ENCODE measurements at regions not wholly inside any gene's neighbourhood (a gene's known extent, or its start where the extent isn't known, plus 50 kb on each side); places are given as distances from the start of the nearest gene placed in this dataset.

GRCh38 chr7:92994901-92995300, 122.9 kb downstream of the SAMD9 start:
- no peaks in the 10 kb centered on the region for H3K9me3 ChIP-seq (ENCODE audit: control insufficient read depth, insufficient read depth, low read length)
- no peaks in the 10 kb centered on the region for H3K27me3 ChIP-seq (ENCODE audit: control insufficient read depth, insufficient read depth, low read length)
- H3K4me3 ChIP-seq (ENCODE audit: low read depth, low read length), result no peak overlapping the region
- H3K27ac ChIP-seq (ENCODE audit: low read depth, low read length), result no peak overlapping the region
- H3K9ac ChIP-seq (ENCODE audit: low read depth, low read length), result no peak overlapping the region
- peaks cover 15% of the 10 kb centered on the region for H3K4me1 ChIP-seq (ENCODE audit: control insufficient read depth, insufficient read depth, low read length)
- no peaks in the 10 kb centered on the region for H3K36me3 ChIP-seq (ENCODE audit: control insufficient read depth, insufficient read depth, low read length)

- no peak overlapping the region for H3K9ac ChIP-seq (ENCODE audit: low read depth, low read length)
- peaks cover 15% of the 10 kb centered on the region for H3K4me1 ChIP-seq (ENCODE audit: control insufficient read depth, insufficient read depth, low read length)
- no peak overlapping the region for H3K27ac ChIP-seq (ENCODE audit: low read depth, low read length)
- no peaks in the 10 kb centered on the region for H3K9me3 ChIP-seq (ENCODE audit: control insufficient read depth, insufficient read depth, low read length)
- H3K27me3 ChIP-seq (ENCODE audit: control insufficient read depth, insufficient read depth, low read length), result no peaks in the 10 kb centered on the region
- no peaks in the 10 kb centered on the region for H3K36me3 ChIP-seq (ENCODE audit: control insufficient read depth, insufficient read depth, low read length)
- no peak overlapping the region for H3K4me3 ChIP-seq (ENCODE audit: low read depth, low read length)
These were observed 124.8 kb downstream of the SAMD9 start for GRCh38 chr7:92992932-92993331.

GRCh38 chr7:92992483-92992882, 125.3 kb downstream of the SAMD9 start:
- Histone ChIP-seq H3K4me1 (ENCODE audit: control insufficient read depth, insufficient read depth, low read length) (peaks cover 15% of the 10 kb centered on the region), H3K36me3 (ENCODE audit: control insufficient read depth, insufficient read depth, low read length) (no peaks in the 10 kb centered on the region), H3K27me3 (ENCODE audit: control insufficient read depth, insufficient read depth, low read length) (no peaks in the 10 kb centered on the region), H3K4me3 (ENCODE audit: low read depth, low read length) (no peak overlapping the region), H3K9ac (ENCODE audit: low read depth, low read length) (no peak overlapping the region), H3K9me3 (ENCODE audit: control insufficient read depth, insufficient read depth, low read length) (no peaks in the 10 kb centered on the region), H3K27ac (ENCODE audit: low read depth, low read length) (no peak overlapping the region)

- Histone ChIP-seq H3K27me3 (ENCODE audit: control insufficient read depth, insufficient read depth, low read length) (no peaks in the 10 kb centered on the region), H3K9me3 (ENCODE audit: control insufficient read depth, insufficient read depth, low read length) (no peaks in the 10 kb centered on the region), H3K36me3 (ENCODE audit: control insufficient read depth, insufficient read depth, low read length) (no peaks in the 10 kb centered on the region), H3K4me3 (ENCODE audit: low read depth, low read length) (no peak overlapping the region), H3K9ac (ENCODE audit: low read depth, low read length) (no peak overlapping the region), H3K27ac (ENCODE audit: low read depth, low read length) (no peak overlapping the region), H3K4me1 (ENCODE audit: control insufficient read depth, insufficient read depth, low read length) (peaks cover 15% of the 10 kb centered on the region)
These were observed 126.6 kb downstream of the SAMD9 start for GRCh38 chr7:92991190-92991589.

GRCh38 chr7:92988941-92989545, 128.7 kb downstream of the SAMD9 start:
- H3K27me3 ChIP-seq (ENCODE audit: control insufficient read depth, insufficient read depth, low read length), result no peaks in the 10 kb centered on the region
- no peak overlapping the region for H3K4me3 ChIP-seq (ENCODE audit: low read depth, low read length)
- H3K9me3 ChIP-seq (ENCODE audit: control insufficient read depth, insufficient read depth, low read length), result no peaks in the 10 kb centered on the region
- no peaks in the 10 kb centered on the region for H3K36me3 ChIP-seq (ENCODE audit: control insufficient read depth, insufficient read depth, low read length)
- no peak overlapping the region for H3K27ac ChIP-seq (ENCODE audit: low read depth, low read length)
- H3K9ac ChIP-seq (ENCODE audit: low read depth, low read length), result no peak overlapping the region
- peaks cover 15% of the 10 kb centered on the region for H3K4me1 ChIP-seq (ENCODE audit: control insufficient read depth, insufficient read depth, low read length)

GRCh38 chr7:92988051-92988450, 129.7 kb downstream of the SAMD9 start:
- H3K27me3 ChIP-seq (ENCODE audit: control insufficient read depth, insufficient read depth, low read length), result no peaks in the 10 kb centered on the region
- no peak overlapping the region for H3K27ac ChIP-seq (ENCODE audit: low read depth, low read length)
- H3K4me3 ChIP-seq (ENCODE audit: low read depth, low read length), result no peak overlapping the region
- H3K4me1 ChIP-seq (ENCODE audit: control insufficient read depth, insufficient read depth, low read length), result peaks cover 15% of the 10 kb centered on the region
- H3K36me3 ChIP-seq (ENCODE audit: control insufficient read depth, insufficient read depth, low read length), result no peaks in the 10 kb centered on the region
- H3K9me3 ChIP-seq (ENCODE audit: control insufficient read depth, insufficient read depth, low read length), result no peaks in the 10 kb centered on the region
- no peak overlapping the region for H3K9ac ChIP-seq (ENCODE audit: low read depth, low read length)

- H3K27ac ChIP-seq (ENCODE audit: low read depth, low read length), result no peak overlapping the region
These were observed 130.2 kb downstream of the SAMD9 start for GRCh38 chr7:92987538-92987937.

GRCh38 chr7:92987095-92987494, 130.7 kb downstream of the SAMD9 start:
- H3K4me3 ChIP-seq (ENCODE audit: low read depth, low read length), result no peak overlapping the region
- no peaks in the 10 kb centered on the region for H3K9me3 ChIP-seq (ENCODE audit: control insufficient read depth, insufficient read depth, low read length)
- H3K4me1 ChIP-seq (ENCODE audit: control insufficient read depth, insufficient read depth, low read length), result peaks cover 5% of the 10 kb centered on the region
- no peak overlapping the region for H3K27ac ChIP-seq (ENCODE audit: low read depth, low read length)
- H3K9ac ChIP-seq (ENCODE audit: low read depth, low read length), result no peak overlapping the region
- no peaks in the 10 kb centered on the region for H3K36me3 ChIP-seq (ENCODE audit: control insufficient read depth, insufficient read depth, low read length)
- no peaks in the 10 kb centered on the region for H3K27me3 ChIP-seq (ENCODE audit: control insufficient read depth, insufficient read depth, low read length)

More at GRCh38 chr7:92987538-92987937, 130.2 kb downstream of the SAMD9 start:
- H3K9ac ChIP-seq (ENCODE audit: low read depth, low read length), result no peak overlapping the region
- H3K4me3 ChIP-seq (ENCODE audit: low read depth, low read length), result no peak overlapping the region
- no peaks in the 10 kb centered on the region for H3K36me3 ChIP-seq (ENCODE audit: control insufficient read depth, insufficient read depth, low read length)
- no peaks in the 10 kb centered on the region for H3K9me3 ChIP-seq (ENCODE audit: control insufficient read depth, insufficient read depth, low read length)
- no peaks in the 10 kb centered on the region for H3K27me3 ChIP-seq (ENCODE audit: control insufficient read depth, insufficient read depth, low read length)
- H3K4me1 ChIP-seq (ENCODE audit: control insufficient read depth, insufficient read depth, low read length), result peaks cover 10% of the 10 kb centered on the region

GRCh38 chr7:92982928-92983327, 134.9 kb downstream of the SAMD9 start:
- Histone ChIP-seq H3K9ac (ENCODE audit: low read depth, low read length) (no peak overlapping the region), H3K9me3 (ENCODE audit: control insufficient read depth, insufficient read depth, low read length) (no peaks in the 10 kb centered on the region), H3K27ac (ENCODE audit: low read depth, low read length) (no peak overlapping the region), H3K36me3 (ENCODE audit: control insufficient read depth, insufficient read depth, low read length) (no peaks in the 10 kb centered on the region), H3K4me3 (ENCODE audit: low read depth, low read length) (no peak overlapping the region), H3K27me3 (ENCODE audit: control insufficient read depth, insufficient read depth, low read length) (no peaks in the 10 kb centered on the region), H3K4me1 (ENCODE audit: control insufficient read depth, insufficient read depth, low read length) (no peaks in the 10 kb centered on the region)

- no peak overlapping the region for H3K9ac ChIP-seq (ENCODE audit: low read depth, low read length)
- no peaks in the 10 kb centered on the region for H3K36me3 ChIP-seq (ENCODE audit: control insufficient read depth, insufficient read depth, low read length)
- no peaks in the 10 kb centered on the region for H3K27me3 ChIP-seq (ENCODE audit: control insufficient read depth, insufficient read depth, low read length)
- H3K9me3 ChIP-seq (ENCODE audit: control insufficient read depth, insufficient read depth, low read length), result no peaks in the 10 kb centered on the region
- H3K4me1 ChIP-seq (ENCODE audit: control insufficient read depth, insufficient read depth, low read length), result no peaks in the 10 kb centered on the region
- no peak overlapping the region for H3K4me3 ChIP-seq (ENCODE audit: low read depth, low read length)
- no peak overlapping the region for H3K27ac ChIP-seq (ENCODE audit: low read depth, low read length)
These were observed 140.6 kb upstream of the CDK6 start for GRCh38 chr7:92976931-92977330.

- no peak overlapping the region for H3K9ac ChIP-seq (ENCODE audit: low read depth, low read length)
- H3K4me3 ChIP-seq (ENCODE audit: low read depth, low read length), result no peak overlapping the region
- H3K4me1 ChIP-seq (ENCODE audit: control insufficient read depth, insufficient read depth, low read length), result no peaks in the 10 kb centered on the region
- H3K36me3 ChIP-seq (ENCODE audit: control insufficient read depth, insufficient read depth, low read length), result no peaks in the 10 kb centered on the region
- H3K9me3 ChIP-seq (ENCODE audit: control insufficient read depth, insufficient read depth, low read length), result no peaks in the 10 kb centered on the region
- H3K27me3 ChIP-seq (ENCODE audit: control insufficient read depth, insufficient read depth, low read length), result no peaks in the 10 kb centered on the region
- H3K27ac ChIP-seq (ENCODE audit: low read depth, low read length), result no peak overlapping the region
These were observed 137.6 kb upstream of the CDK6 start for GRCh38 chr7:92973974-92974373.

Data from HUES48 (cell line).